ENCODE measurements at regions not wholly inside any gene's neighbourhood (a gene's known extent, or its start where the extent isn't known, plus 50 kb on each side); places are given as distances from the start of the nearest gene placed in this dataset.

GRCh38 chr6:7034055-7034454 is 73.7 kb upstream of the RREB1 start:
- TF ChIP-seq GATA2 (IDR thresholded peaks at IDR 0.05; ENCODE audit: low read depth, low read length) (no peak), GATA3 (IDR thresholded peaks at IDR 0.05; ENCODE audit: low read depth, low read length) (no peak)

All from SH-SY5Y (cell line).